Activated CD8-positive, alpha-beta memory T cell treated with anti-CD3 and anti-CD28 coated beads, Interleukin-2, amount 50 U/mL, for 4 hours (primary cell): ENCODE measurements at regions not wholly inside any gene's neighbourhood (a gene's known extent, or its start where the extent isn't known, plus 50 kb on each side); places are given as distances from the start of the nearest gene placed in this dataset.
"Not testable (repeated sequence)": the region's sequence is repeated elsewhere in the genome, so short reads cannot be mapped to it uniquely, and the experiment has no call there.

Experiments
- DNase-seq: peaks from one replicate; pipeline ENCODE4 v3.0.0-alpha.2; 2020

- no peak for DNase-seq
These were observed 515.5 kb upstream of the AGA start for GRCh38 chr4:177957596-177958360.

DNA sequence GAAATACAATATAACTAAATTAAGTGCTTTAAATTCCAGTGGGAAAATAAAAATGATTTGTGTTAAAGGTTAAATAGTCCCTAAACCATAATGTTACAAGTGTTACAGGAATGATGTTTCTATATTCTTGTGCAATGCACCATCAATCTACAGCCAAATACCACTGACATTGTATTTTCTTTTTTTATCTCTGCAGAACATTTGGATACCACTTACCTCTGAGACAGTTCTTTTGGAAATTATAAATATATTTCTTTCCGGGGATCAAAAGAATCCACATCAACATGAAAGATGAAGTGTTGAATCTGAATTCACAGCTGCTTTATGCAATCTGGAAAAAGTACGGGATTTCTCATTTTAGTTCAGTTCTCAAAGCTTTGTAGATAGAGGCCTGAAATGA is 518.3 kb upstream of the AGA start:
- no peak for DNase-seq

DNA sequence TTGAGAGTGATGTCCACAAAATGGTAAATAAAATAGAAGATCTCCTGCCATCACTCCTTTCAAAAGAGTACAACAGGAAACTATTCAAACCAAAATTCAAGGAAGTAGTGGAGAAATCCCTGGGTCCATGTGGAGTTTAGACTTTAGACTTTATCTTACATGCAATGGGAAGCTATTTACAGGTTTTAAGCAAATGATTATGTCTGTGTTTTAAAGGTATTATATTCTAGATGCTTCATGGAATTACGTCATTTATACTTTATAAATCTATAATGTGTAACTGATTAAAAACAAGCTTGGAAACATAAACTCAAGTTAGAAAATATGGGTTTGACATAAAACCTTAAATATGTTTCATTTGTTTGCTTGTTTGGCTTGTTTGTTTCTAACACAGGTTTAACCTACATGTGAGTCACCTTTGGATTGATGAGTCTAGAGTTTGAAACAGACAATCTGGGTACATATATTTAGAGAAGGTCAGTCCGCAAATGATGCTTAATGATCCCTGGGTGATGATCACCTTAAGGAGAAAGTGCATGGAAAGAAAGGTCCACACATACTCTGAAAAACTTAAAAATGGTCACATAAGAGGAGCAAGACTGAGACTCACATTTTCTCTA is 519.6 kb upstream of the AGA start:
- no peak for DNase-seq

- DNase-seq: no peak
These were observed 521.8 kb upstream of the AGA start for GRCh38 chr4:177964061-177964460.

DNA sequence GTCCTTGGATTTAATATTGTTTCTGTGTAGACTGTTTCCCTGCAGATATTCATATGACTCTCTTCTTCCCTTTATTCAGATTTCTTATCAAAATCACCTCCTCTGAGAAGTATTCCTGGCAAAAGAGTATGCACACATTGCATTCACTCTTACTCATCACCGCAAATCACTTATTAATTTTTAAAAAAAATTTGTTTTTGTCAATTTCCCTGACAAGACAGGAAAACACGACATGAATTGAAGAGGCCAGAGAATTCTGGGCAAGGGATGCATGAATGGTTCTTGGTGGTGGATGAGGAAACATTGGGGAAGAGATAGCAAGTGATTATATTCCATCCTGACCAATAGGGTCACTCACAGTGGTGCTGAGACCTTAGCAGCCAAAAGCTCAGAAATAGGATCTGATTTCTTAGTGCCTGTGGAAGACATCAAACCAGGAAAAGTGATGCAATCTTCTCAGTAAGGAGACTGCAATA is 522.5 kb upstream of the AGA start:
- DNase-seq: no peak

- DNase-seq: no peak
These were observed 525.1 kb upstream of the AGA start for GRCh38 chr4:177967328-177967727.

DNA sequence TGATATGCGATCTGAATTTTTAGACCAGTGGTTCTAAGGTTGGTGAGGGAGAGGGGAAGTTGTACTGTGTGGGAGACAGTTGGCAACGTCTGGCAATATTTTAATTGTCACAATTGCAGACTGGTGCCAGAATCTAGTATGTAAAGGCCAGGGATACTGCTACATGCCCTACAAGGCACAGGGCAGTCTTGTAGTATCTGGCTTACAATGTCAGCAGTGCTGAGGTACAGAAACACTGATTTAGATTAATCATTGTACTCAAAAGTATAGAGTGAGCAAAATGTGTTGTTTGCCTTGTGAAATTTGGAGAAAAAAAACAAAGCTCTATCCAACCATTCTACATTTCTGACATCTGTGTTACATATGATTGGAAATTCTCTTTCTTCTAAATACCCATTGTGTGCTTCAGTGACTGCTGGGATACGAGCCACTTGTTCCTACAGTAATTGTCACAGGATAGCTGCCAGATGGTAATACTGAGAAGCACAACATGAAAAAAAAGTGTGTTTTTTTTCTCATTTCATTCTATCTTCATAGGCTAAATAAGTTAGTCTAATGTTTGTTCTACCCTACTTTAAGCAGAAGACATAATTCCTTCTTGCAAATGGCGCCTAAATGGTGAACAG is 526.7 kb upstream of the AGA start:
- no peak for DNase-seq

GRCh38 chr4:177974461-177974860 is 532.2 kb upstream of the AGA start:
- DNase-seq: no peak

DNA sequence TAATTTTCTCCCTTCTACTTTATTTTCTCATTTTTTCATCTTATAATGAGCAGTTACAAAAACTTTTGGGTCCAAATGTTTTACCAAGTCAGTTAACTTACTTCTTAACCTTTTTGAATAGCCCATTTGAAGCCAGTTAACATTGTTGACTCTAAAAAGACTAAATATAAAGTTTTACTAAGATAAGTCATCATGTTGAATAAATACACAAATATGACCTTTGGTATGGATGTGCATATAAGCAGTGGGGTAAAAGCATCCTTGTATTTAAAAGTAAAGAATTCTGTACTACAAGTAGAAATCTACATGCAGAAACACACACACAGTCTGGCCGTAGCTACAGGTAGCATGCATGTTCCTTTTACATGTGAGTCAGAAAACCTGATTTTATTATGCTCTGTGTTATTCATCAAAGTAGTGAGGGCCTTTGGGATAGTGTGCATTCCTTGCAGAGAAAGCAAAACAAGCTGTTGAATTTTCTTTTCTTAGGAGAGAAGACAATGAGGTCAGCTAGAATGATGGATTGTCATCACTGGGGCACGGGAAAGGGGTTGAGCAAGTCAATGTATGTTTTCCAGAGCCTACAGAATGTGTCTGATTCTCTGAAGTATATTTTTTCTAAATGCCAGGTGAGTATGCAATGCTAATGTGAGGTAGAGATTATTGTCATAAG is 533.2 kb upstream of the AGA start:
- DNase-seq: no peak

DNA sequence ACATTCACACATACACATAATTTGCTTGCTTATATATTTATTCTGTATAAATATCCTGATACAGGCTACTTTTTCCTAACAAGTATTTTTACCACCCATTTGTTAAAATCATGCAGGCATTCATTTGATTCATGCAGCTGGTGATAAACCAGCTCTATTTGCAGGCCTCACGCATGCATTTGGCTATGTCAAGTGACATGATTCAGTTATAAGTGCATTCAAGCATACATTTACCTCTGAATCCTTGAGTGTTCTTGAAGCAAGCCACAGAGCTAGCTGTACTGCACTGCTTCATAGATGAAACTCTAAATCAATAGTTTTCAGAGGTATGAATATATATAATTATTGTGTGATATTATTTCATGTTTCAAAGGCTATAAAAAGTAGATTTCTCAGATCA is 544.0 kb upstream of the AGA start:
- no peak for DNase-seq

GRCh38 chr4:177987896-177988295 is 545.7 kb upstream of the AGA start:
- DNase-seq: no peak

DNA sequence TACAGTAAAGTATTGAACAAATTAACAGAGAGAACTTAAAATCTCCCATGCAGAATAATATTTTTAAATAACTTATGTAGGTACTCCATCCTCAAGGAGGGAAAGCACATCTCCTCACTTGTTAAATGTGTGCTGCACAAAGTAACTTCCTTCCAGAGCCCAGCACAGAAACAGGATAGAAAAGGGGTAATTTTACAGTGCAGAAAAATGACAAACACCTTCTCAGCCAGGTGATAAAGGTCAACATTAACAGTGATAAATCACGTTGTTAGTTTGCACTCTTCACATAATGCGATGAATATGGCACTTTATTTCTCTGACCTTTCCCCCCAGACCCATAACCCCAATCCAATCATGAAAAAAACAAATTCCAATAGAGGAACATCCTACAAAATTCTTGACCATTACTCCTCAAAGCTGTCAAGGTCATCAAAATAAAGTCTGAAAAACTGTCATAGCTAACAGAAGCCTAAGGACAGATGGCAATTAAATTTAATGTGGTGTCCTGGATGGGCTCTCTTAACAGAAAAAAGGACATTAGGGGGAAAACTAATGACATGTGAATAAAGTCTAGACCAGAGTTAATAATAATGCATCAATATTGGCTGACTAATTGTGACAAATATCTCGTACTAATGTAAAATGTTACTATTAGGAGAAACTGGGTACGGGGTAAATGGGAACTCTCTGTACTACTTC is 547.4 kb upstream of the AGA start:
- DNase-seq: no peak

- DNase-seq: no peak
These were observed 560.9 kb upstream of the AGA start for GRCh38 chr4:178003098-178003657.

GRCh38 chr4:178010596-178010995 is 568.4 kb upstream of the AGA start:
- no peak for DNase-seq

- DNase-seq: not testable (repeated sequence)
These were observed 572.8 kb upstream of the AGA start for GRCh38 chr4:178015046-178015445.

- DNase-seq: no peak
These were observed 584.8 kb upstream of the AGA start for GRCh38 chr4:178026999-178027398.

GRCh38 chr4:178027796-178028195 is 585.6 kb upstream of the AGA start:
- no peak for DNase-seq

DNA sequence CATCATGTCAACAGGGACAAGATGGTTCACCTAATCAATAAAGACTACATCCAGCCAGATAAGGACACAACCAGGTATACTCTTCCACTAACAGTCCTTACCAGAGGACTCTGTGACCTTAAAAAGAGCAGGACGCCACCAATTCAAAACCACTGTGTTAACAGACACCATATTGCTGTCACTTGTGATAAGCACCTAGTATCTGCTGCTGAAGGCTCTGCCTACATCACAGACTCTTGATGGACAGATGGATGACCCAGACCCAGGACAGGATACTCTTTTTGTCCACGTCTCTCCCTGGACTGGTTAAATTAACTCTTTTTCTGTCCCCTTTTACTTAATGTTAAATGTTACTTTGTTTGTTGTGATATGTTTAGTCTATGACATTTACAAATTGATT is 586.2 kb upstream of the AGA start:
- DNase-seq: no peak

DNA sequence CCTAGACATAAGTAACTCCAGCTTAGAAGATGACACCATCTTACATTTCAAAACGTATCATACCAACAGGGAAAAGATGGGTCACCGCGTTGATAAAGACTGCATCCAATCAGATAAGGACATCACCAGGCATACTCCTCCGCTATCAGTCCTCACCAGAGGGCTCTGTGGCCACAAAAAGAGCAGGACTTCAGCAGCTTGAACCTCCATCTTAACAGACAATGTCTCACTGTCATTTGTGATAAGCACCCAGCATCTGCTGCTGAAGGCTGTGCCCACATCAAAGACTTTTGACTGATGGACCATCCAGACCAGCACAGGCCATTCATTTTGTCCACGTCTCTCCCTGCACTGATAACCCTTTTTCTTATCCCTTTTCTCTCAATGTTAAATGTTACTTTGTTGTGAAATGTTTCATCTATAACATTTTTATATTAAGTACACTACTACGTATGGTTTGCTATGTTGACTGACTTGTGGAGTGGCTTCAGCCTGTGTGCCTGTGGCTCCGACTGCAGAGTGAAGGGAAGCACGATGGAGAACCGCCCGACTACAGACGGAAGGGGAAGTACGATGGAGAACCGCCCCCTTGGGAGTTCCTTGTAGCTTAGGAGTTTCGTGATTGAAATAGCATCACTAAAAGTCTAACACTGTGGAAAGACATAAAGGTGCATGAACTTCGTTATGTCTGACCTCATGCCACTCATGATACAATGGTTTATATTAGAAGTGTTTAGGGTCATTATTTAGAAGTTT is 595.4 kb upstream of the AGA start:
- DNase-seq: no peak

GRCh38 chr4:178056996-178057395 is 614.8 kb upstream of the AGA start:
- no peak for DNase-seq

- DNase-seq: no peak
These were observed 621.3 kb upstream of the AGA start for GRCh38 chr4:178063568-178063967.
